K562 (cell line): ENCODE measurements at regions not wholly inside any gene's neighbourhood (a gene's known extent, or its start where the extent isn't known, plus 50 kb on each side); places are given as distances from the start of the nearest gene placed in this dataset.

Experiments
- MGA ChIP-seq: fragments of 450-650 bp; IDR thresholded peaks from 2 replicates; pipeline ENCODE4 v1.6.1; 2016; ENCODE audit warnings: mild to moderate bottlenecking, moderate library complexity
- TCF15 ChIP-seq: fragments of 250-450 bp; sonication (Bioruptor Pico); IDR thresholded peaks from 2 replicates; pipeline ENCODE4 v1.8.0; 2022; ENCODE audit warnings: moderate library complexity, mild to moderate bottlenecking, inconsistent platforms

- TF ChIP-seq MGA (no peak), TCF15 (CRISPR knock-in tag) (no peak)
Measured at GRCh38 chr11:22922672-22923071, 62.4 kb upstream of the CCDC179 start (continued).
